ENCODE measurements at regions not wholly inside any gene's neighbourhood (a gene's known extent, or its start where the extent isn't known, plus 50 kb on each side); places are given as distances from the start of the nearest gene placed in this dataset.

GRCh38 chr4:125116431-125116830 is 198.3 kb upstream of the FAT4 start:
- H3K4me3 ChIP-seq (ENCODE audit: low read length), result no peak overlapping the region
- no peak for DNase-seq (ENCODE audit: low read depth)
- TF ChIP-seq CTCF (conservative IDR thresholded peaks at IDR 0.05; ENCODE audit: low read length), result no peak

- H3K4me3 ChIP-seq (ENCODE audit: low read length), result no peak overlapping the region
- DNase-seq (ENCODE audit: low read depth), result no peak
- TF ChIP-seq CTCF (conservative IDR thresholded peaks at IDR 0.05; ENCODE audit: low read length), result no peak
Measured at GRCh38 chr4:125115941-125116340, 198.8 kb upstream of the FAT4 start.

- H3K4me3 ChIP-seq (ENCODE audit: low read length), result no peak overlapping the region
- no peak for TF ChIP-seq CTCF (conservative IDR thresholded peaks at IDR 0.05; ENCODE audit: low read length)
- peak; percentile 53 for DNase-seq (ENCODE audit: low read depth)
Measured at GRCh38 chr4:125115476-125115875, 199.3 kb upstream of the FAT4 start.

- no peak for DNase-seq (ENCODE audit: low read depth)
- no peak overlapping the region for H3K4me3 ChIP-seq (ENCODE audit: low read length)
- TF ChIP-seq CTCF (conservative IDR thresholded peaks at IDR 0.05; ENCODE audit: low read length), result no peak
Measured at GRCh38 chr4:125112536-125112935, 202.2 kb upstream of the FAT4 start.

GRCh38 chr4:125111323-125111722 is 203.4 kb upstream of the FAT4 start:
- DNase-seq (ENCODE audit: low read depth), result no peak
- no peak for TF ChIP-seq CTCF (conservative IDR thresholded peaks at IDR 0.05; ENCODE audit: low read length)
- no peak overlapping the region for H3K4me3 ChIP-seq (ENCODE audit: low read length)

- DNase-seq (ENCODE audit: low read depth), result peak; percentile 58
- TF ChIP-seq CTCF (conservative IDR thresholded peaks at IDR 0.05; ENCODE audit: low read length), result no peak
- H3K4me3 ChIP-seq (ENCODE audit: low read length), result no peak overlapping the region
Measured at GRCh38 chr4:125105561-125105960, 209.2 kb upstream of the FAT4 start.

- no peak overlapping the region for H3K4me3 ChIP-seq (ENCODE audit: low read length)
- peak; percentile 5 for DNase-seq (ENCODE audit: low read depth)
- no peak for TF ChIP-seq CTCF (conservative IDR thresholded peaks at IDR 0.05; ENCODE audit: low read length)
Measured at GRCh38 chr4:125104616-125105015, 210.1 kb upstream of the FAT4 start.
